OCI-LY1 (cell line): ENCODE measurements at regions not wholly inside any gene's neighbourhood (a gene's known extent, or its start where the extent isn't known, plus 50 kb on each side); places are given as distances from the start of the nearest gene placed in this dataset.

ENCODE experiments used
- H2AFZ ChIP-seq: fragments of 200-600 bp; sonication (generic), shearing (Covaris generic); 2 replicates; pipeline ENCODE4 v1.6.0; 2014; ENCODE audit warnings: antibody characterized with exemption, mild to moderate bottlenecking, low read length
- H3F3A ChIP-seq: fragments of 200-600 bp; sonication (generic), shearing (Covaris generic); 2 replicates; pipeline ENCODE4 v1.6.0; 2014; ENCODE audit warnings: mild to moderate bottlenecking, antibody characterized with exemption, low read length, moderate library complexity; ENCODE audit not compliant: insufficient read depth
- H3K27ac ChIP-seq: fragments of 200-600 bp; sonication (generic); 2 replicates; pipeline ENCODE4 v1.5.1; 2014; ENCODE audit warnings: low read length, mixed run types, mild to moderate bottlenecking, low read depth; ENCODE audit not compliant: poor library complexity, severe bottlenecking
- H3K27me3 ChIP-seq: fragments of 200-600 bp; sonication (generic); 2 replicates; pipeline ENCODE4 v1.6.0; 2014; ENCODE audit warnings: antibody characterized with exemption, mild to moderate bottlenecking, low read length, moderate library complexity; ENCODE audit not compliant: insufficient read depth
- H3K36me3 ChIP-seq: fragments of 200-600 bp; sonication (generic); 2 replicates; pipeline ENCODE4 v1.6.1; 2014; ENCODE audit warnings: mild to moderate bottlenecking, antibody characterized with exemption, low read length, moderate library complexity, mixed read lengths; ENCODE audit not compliant: insufficient read depth
- H3K4me1 ChIP-seq: fragments of 200-600 bp; sonication (generic); 2 replicates; pipeline ENCODE4 v1.5.1; 2014; ENCODE audit warnings: mild to moderate bottlenecking, low read length, moderate library complexity; ENCODE audit not compliant: insufficient read depth, severe bottlenecking
- H3K4me2 ChIP-seq: fragments of 200-600 bp; sonication (generic), shearing (Covaris generic); 2 replicates; pipeline ENCODE4 v1.6.1; 2014; ENCODE audit warnings: low read length
- H3K4me3 ChIP-seq: fragments of 200-600 bp; sonication (generic); 2 replicates; pipeline ENCODE4 v1.5.1; 2014; ENCODE audit warnings: low read length, low read depth, mild to moderate bottlenecking, mixed read lengths; ENCODE audit not compliant: poor library complexity, severe bottlenecking
- H3K79me2 ChIP-seq: fragments of 200-600 bp; shearing (Covaris generic); 2 replicates; pipeline ENCODE4 v1.6.1; 2016; ENCODE audit warnings: mixed run types, low read length, mixed read lengths; ENCODE audit not compliant: insufficient read depth
- H3K9ac ChIP-seq: fragments of 200-600 bp; sonication (generic), shearing (Covaris generic); 2 replicates; pipeline ENCODE4 v1.6.1; 2014; ENCODE audit warnings: mild to moderate bottlenecking, low read length, mixed read lengths
- H3K9me2 ChIP-seq: fragments of 200-600 bp; sonication (generic), shearing (Covaris generic); 2 replicates; pipeline ENCODE4 v1.6.1; 2014; ENCODE audit warnings: low read depth, mild to moderate bottlenecking, low read length, mixed read lengths
- H3K9me3 ChIP-seq: fragments of 200-600 bp; shearing (Covaris generic); 2 replicates; pipeline ENCODE4 v1.6.1; 2014; ENCODE audit warnings: low read length, mixed read lengths
- H4K20me1 ChIP-seq: fragments of 200-600 bp; sonication (generic), shearing (Covaris generic); 2 replicates; pipeline ENCODE4 v1.6.0; 2016; ENCODE audit warnings: mild to moderate bottlenecking, low read length; ENCODE audit not compliant: insufficient read depth
- EZH2 ChIP-seq: fragments of 200-600 bp; sonication (generic), shearing (Covaris generic); IDR thresholded peaks from 2 replicates; pipeline ENCODE4 v1.8.0; 2017; ENCODE audit warnings: borderline replicate concordance, mixed run types, mild to moderate bottlenecking, antibody characterized with exemption, low read length, moderate library complexity, mixed read lengths
- TF ChIP-seq, protein P1 (sequence below): fragments of 200-600 bp; sonication (generic), shearing (Covaris generic); IDR thresholded peaks from 2 replicates; pipeline ENCODE4 v1.5.1; 2017; ENCODE audit warnings: mild to moderate bottlenecking, antibody characterized with exemption, low read length, moderate library complexity, mixed read lengths

DNA sequence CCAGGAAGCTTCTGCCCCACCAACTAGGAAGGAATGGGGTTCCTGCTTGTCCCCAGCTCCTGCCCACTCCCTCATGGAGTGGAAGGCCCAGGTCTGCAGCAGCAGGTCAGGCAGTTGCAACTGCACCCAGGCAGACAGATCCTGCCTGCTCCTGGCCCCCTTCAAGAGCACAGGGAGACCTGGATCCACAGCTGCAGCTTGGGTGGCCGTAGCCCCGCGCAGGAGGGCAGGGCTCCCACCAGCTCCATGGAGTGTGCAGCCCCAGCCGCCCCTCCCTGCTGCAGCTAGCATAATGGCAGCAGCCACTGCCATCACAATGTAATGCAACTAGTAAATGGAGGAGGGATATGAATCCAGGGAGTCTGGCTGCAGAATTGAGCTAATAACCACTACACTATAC, 187.5 kb upstream of the PLET1 start:
- Histone ChIP-seq H3K36me3 (no peaks in the 10 kb centered on the region), H3K79me2 (no peaks in the 10 kb centered on the region), H3F3A (no peaks in the 10 kb centered on the region), H3K27me3 (no peaks in the 10 kb centered on the region), H3K9ac (no peak overlapping the region), H3K9me3 (peaks cover 6% of the 10 kb centered on the region; the same call in 1 of the 2 replicates), H3K4me1 (no peaks in the 10 kb centered on the region), H3K9me2 (no peaks in the 10 kb centered on the region), H2AFZ (no peak overlapping the region), H3K4me2 (no peak overlapping the region), H3K27ac (no peak overlapping the region), H4K20me1 (no peaks in the 10 kb centered on the region), H3K4me3 (no peak overlapping the region)
- TF ChIP-seq, protein P1, sequence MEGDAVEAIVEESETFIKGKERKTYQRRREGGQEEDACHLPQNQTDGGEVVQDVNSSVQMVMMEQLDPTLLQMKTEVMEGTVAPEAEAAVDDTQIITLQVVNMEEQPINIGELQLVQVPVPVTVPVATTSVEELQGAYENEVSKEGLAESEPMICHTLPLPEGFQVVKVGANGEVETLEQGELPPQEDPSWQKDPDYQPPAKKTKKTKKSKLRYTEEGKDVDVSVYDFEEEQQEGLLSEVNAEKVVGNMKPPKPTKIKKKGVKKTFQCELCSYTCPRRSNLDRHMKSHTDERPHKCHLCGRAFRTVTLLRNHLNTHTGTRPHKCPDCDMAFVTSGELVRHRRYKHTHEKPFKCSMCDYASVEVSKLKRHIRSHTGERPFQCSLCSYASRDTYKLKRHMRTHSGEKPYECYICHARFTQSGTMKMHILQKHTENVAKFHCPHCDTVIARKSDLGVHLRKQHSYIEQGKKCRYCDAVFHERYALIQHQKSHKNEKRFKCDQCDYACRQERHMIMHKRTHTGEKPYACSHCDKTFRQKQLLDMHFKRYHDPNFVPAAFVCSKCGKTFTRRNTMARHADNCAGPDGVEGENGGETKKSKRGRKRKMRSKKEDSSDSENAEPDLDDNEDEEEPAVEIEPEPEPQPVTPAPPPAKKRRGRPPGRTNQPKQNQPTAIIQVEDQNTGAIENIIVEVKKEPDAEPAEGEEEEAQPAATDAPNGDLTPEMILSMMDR, result no peak
- TF ChIP-seq EZH2, result no peak

DNA sequence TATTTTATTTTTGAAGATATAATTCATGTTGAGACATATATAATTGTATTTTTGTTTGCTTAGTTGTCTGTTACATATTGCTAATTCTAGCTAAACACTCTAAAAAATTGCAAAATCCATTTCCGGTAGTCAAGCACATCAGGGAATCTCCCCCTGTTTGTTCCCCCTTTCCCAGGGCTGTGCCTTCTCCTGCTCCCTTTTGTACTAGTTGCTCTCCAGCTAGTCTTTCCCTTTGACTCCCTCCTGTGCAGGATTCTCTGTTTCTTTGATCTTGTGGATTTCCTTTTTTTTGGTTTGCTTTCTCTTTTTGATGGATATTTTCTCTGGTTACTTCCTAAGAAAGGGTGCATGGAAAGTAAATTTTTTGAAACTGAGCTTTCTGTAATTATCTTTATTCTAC, 188.1 kb upstream of the PLET1 start:
- Histone ChIP-seq H3K36me3 (no peaks in the 10 kb centered on the region), H3K4me1 (no peaks in the 10 kb centered on the region), H3K4me3 (no peak overlapping the region), H3K9me3 (peaks cover 6% of the 10 kb centered on the region; the same call in 1 of the 2 replicates), H3F3A (no peaks in the 10 kb centered on the region), H2AFZ (no peak overlapping the region), H3K4me2 (no peak overlapping the region), H4K20me1 (no peaks in the 10 kb centered on the region), H3K27ac (no peak overlapping the region), H3K9me2 (no peaks in the 10 kb centered on the region), H3K79me2 (no peaks in the 10 kb centered on the region), H3K9ac (no peak overlapping the region), H3K27me3 (no peaks in the 10 kb centered on the region)
- TF ChIP-seq EZH2, result no peak
- TF ChIP-seq, protein P1, result no peak

DNA sequence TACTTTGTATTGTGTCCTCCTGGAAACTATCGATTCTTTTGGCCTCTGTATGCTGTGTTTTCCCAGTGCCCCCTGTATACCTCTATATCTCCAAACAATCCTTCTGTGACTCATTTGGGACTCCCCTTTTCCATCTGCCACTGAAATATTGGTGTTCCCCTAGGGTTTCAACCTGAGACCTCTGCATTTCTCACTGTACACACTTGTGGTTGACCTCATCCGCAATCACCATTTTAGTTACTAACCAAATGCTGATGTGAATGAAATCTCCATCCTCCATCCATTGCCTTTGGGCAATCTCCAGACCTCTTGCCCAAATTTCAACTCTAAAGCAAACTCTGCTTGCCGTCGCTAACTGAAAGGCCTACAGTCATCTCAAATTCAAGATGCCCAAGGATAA, 190.6 kb upstream of the PLET1 start:
- H3K9ac ChIP-seq, result no peak overlapping the region
- no peaks in the 10 kb centered on the region for H4K20me1 ChIP-seq
- H3K4me3 ChIP-seq, result no peak overlapping the region
- H3K27ac ChIP-seq, result no peak overlapping the region
- H3K9me3 ChIP-seq, result no peaks in the 10 kb centered on the region
- H3K27me3 ChIP-seq, result no peaks in the 10 kb centered on the region
- no peak overlapping the region for H3K4me2 ChIP-seq
- no peaks in the 10 kb centered on the region for H3K4me1 ChIP-seq
- no peaks in the 10 kb centered on the region for H3K79me2 ChIP-seq
- H3K36me3 ChIP-seq, result no peaks in the 10 kb centered on the region
- no peaks in the 10 kb centered on the region for H3K9me2 ChIP-seq
- no peaks in the 10 kb centered on the region for H3F3A ChIP-seq
- TF ChIP-seq, protein P1, result no peak
- TF ChIP-seq EZH2, result no peak
- no peak overlapping the region for H2AFZ ChIP-seq
